Left colon (tissue), 2 donors: ENCODE measurements at regions not wholly inside any gene's neighbourhood (a gene's known extent, or its start where the extent isn't known, plus 50 kb on each side); places are given as distances from the start of the nearest gene placed in this dataset.

Experiments used
- ATAC-seq: fragments of 200-7000 bp; cut with Tn5 transposase; one replicate; pipeline ENCODE4 v1.9.1; 2020; ENCODE audit warnings: mild to moderate bottlenecking, moderate library complexity
- DNase-seq, 2 donors: peaks; one replicate each; pipeline ENCODE4 v3.0.0-alpha.2; 2020
- intact Hi-C, 2 donors: fragments of 100-400 bp; cut with DNase I in 1 of 2; cut with micrococcal nuclease in 1 of 2; formaldehyde crosslinking; loops; one replicate each; pipeline versions ENCODE4 v1.11.2 to v1.14.0; 2022; cut with DNase I, micrococcal nuclease
- donor health status: DM: no; HTN: no; CAD: no.
- donor health status: DM: yes; HTN: yes; CAD: no.

GRCh38 chr14:42731480-42731879 is 1124.8 kb downstream of the LRFN5 start:
- intact Hi-C loops, result no loop called here
- DNase-seq (no peak), ATAC-seq (no peak)

- ATAC-seq, result no peak
- intact Hi-C loops, result no loop called here
- DNase-seq, result no peak
Observed at GRCh38 chr14:42729681-42730080, 1123.0 kb downstream of the LRFN5 start.

- no peak for ATAC-seq
- no peak for DNase-seq
- intact Hi-C loops, result no loop called here
Observed at GRCh38 chr14:42719391-42719790, 1112.7 kb downstream of the LRFN5 start.

GRCh38 chr14:42715316-42715715 is 1108.6 kb downstream of the LRFN5 start:
- DNase-seq (no peak), ATAC-seq (no peak)
- intact Hi-C loops, result no loop called here

GRCh38 chr14:42710071-42710470 is 1103.4 kb downstream of the LRFN5 start:
- intact Hi-C loops, result no loop called here
- DNase-seq (no peak), ATAC-seq (no peak)

GRCh38 chr14:42703501-42703900 is 1096.8 kb downstream of the LRFN5 start:
- DNase-seq, result no peak
- ATAC-seq, result no peak
- intact Hi-C loops, result no loop called here

GRCh38 chr14:42687421-42687820 is 1080.7 kb downstream of the LRFN5 start:
- DNase-seq, result no peak
- intact Hi-C loops, result no loop called here
- no peak for ATAC-seq

- no peak for ATAC-seq
- intact Hi-C loops, result no loop called here
- DNase-seq, result no peak
Observed at GRCh38 chr14:42683707-42684106, 1077.0 kb downstream of the LRFN5 start.

- DNase-seq (no peak), ATAC-seq (no peak)
- intact Hi-C loops, result no loop called here
Observed at GRCh38 chr14:42676636-42677035, 1070.0 kb downstream of the LRFN5 start.

- ATAC-seq, result no peak
- intact Hi-C loops, result no loop called here
- no peak for DNase-seq
Observed at GRCh38 chr14:42673963-42674362, 1067.3 kb downstream of the LRFN5 start.

- ATAC-seq (no peak), DNase-seq (no peak)
- intact Hi-C loops, result no loop called here
Observed at GRCh38 chr14:42671636-42672035, 1065.0 kb downstream of the LRFN5 start.

GRCh38 chr14:42665083-42665482 is 1058.4 kb downstream of the LRFN5 start:
- ATAC-seq (no peak), DNase-seq (no peak)
- intact Hi-C loops, result no loop called here

GRCh38 chr14:42664190-42664589 is 1057.5 kb downstream of the LRFN5 start:
- DNase-seq (no peak), ATAC-seq (no peak)
- intact Hi-C loops, result no loop called here

GRCh38 chr14:42654707-42655106 is 1048.0 kb downstream of the LRFN5 start:
- intact Hi-C loops, result no loop called here
- ATAC-seq (no peak), DNase-seq (no peak)

GRCh38 chr14:42642787-42643186 is 1036.1 kb downstream of the LRFN5 start:
- ATAC-seq, result no peak
- intact Hi-C loops, result no loop called here
- DNase-seq, result no peak

GRCh38 chr14:42633504-42634095 is 1026.9 kb downstream of the LRFN5 start:
- intact Hi-C loops, result no loop called here
- ATAC-seq, result no peak
- no peak for DNase-seq

- intact Hi-C loops, result no loop called here
- no peak for DNase-seq
- ATAC-seq, result no peak
Observed at GRCh38 chr14:42629553-42629952, 1022.9 kb downstream of the LRFN5 start.

GRCh38 chr14:42628602-42629001 is 1021.9 kb downstream of the LRFN5 start:
- DNase-seq (no peak), ATAC-seq (no peak)
- intact Hi-C loops, result no loop called here

- no peak for ATAC-seq
- no peak for DNase-seq
- intact Hi-C loops, result no loop called here
Observed at GRCh38 chr14:42626986-42627385, 1020.3 kb downstream of the LRFN5 start.

- intact Hi-C loops, result no loop called here
- no peak for DNase-seq
- ATAC-seq, result no peak
Observed at GRCh38 chr14:42624980-42625761, 1018.5 kb downstream of the LRFN5 start.

GRCh38 chr14:42617005-42617404 is 1010.3 kb downstream of the LRFN5 start:
- DNase-seq, result no peak
- intact Hi-C loops, result no loop called here
- ATAC-seq, result no peak
